SJSA1 (cell line): ENCODE measurements at regions not wholly inside any gene's neighbourhood (a gene's known extent, or its start where the extent isn't known, plus 50 kb on each side); places are given as distances from the start of the nearest gene placed in this dataset.
"Not testable (repeated sequence)": the region's sequence is repeated elsewhere in the genome, so short reads cannot be mapped to it uniquely, and the experiment has no call there.

Source experiments
- DNase-seq, 2 experiments: peaks; one replicate each; pipeline ENCODE4 v3.0.0-alpha.2; 2015 to 2020; ENCODE audit warnings: low spot score in 2 of 2, low read depth in 1 of 2
- H3K27ac ChIP-seq: fragments of 250-450 bp; sonication (Bioruptor Pico); 2 replicates; pipeline ENCODE4 v1.5.1; 2020; ENCODE audit warnings: mild to moderate bottlenecking, moderate library complexity
- H3K27me3 ChIP-seq: fragments of 250-450 bp; sonication (Bioruptor Pico); replicated peaks from 2 replicates; pipeline ENCODE4 v1.5.1; 2020; ENCODE audit warnings: mild to moderate bottlenecking, moderate library complexity
- H3K36me3 ChIP-seq: fragments of 250-450 bp; sonication (Bioruptor Pico); 2 replicates; pipeline ENCODE4 v1.5.1; 2020; ENCODE audit warnings: mild to moderate bottlenecking
- H3K4me1 ChIP-seq: fragments of 250-450 bp; sonication (Bioruptor Pico); replicated peaks from 2 replicates; pipeline ENCODE4 v1.6.1; 2021; ENCODE audit warnings: mild to moderate bottlenecking
- H3K4me3 ChIP-seq: fragments of 250-450 bp; sonication (Bioruptor Pico); 2 replicates; pipeline ENCODE4 v1.5.1; 2020; ENCODE audit warnings: mild to moderate bottlenecking
- H3K9me3 ChIP-seq: fragments of 250-450 bp; sonication (Bioruptor Pico); replicated peaks from 2 replicates; pipeline ENCODE4 v1.5.1; 2020; ENCODE audit warnings: mild to moderate bottlenecking

GRCh38 chr15:83335542-83335941, 51.1 kb upstream of the BNC1 start:
- not testable (repeated sequence) for H3K9me3 ChIP-seq, H3K4me1 ChIP-seq, H3K36me3 ChIP-seq, H3K27me3 ChIP-seq, H3K27ac ChIP-seq, DNase-seq, H3K4me3 ChIP-seq

- no peaks in the 10 kb centered on the region for H3K4me1 ChIP-seq
- H3K27me3 ChIP-seq = no peaks in the 10 kb centered on the region
- no peaks in the 10 kb centered on the region for H3K36me3 ChIP-seq
- no peak overlapping the region for H3K4me3 ChIP-seq
- DNase-seq = no peak
- no peaks in the 10 kb centered on the region for H3K9me3 ChIP-seq
- no peak overlapping the region for H3K27ac ChIP-seq
Observed at GRCh38 chr15:83339396-83339795, 54.9 kb upstream of the BNC1 start.

- Histone ChIP-seq H3K4me1 (no peaks in the 10 kb centered on the region), H3K27me3 (no peaks in the 10 kb centered on the region)
Observed at GRCh38 chr15:83340087-83340486, 55.6 kb upstream of the BNC1 start.

GRCh38 chr15:83346342-83346741, 61.9 kb upstream of the BNC1 start:
- no peak overlapping the region for H3K4me3 ChIP-seq
- no peaks in the 10 kb centered on the region for H3K36me3 ChIP-seq
- no peaks in the 10 kb centered on the region for H3K4me1 ChIP-seq
- no peaks in the 10 kb centered on the region for H3K27me3 ChIP-seq
- no peak overlapping the region for H3K27ac ChIP-seq
- no peaks in the 10 kb centered on the region for H3K9me3 ChIP-seq
- no peak for DNase-seq

More at GRCh38 chr15:83340087-83340486, 55.6 kb upstream of the BNC1 start:
- Histone ChIP-seq H3K9me3 (no peaks in the 10 kb centered on the region), H3K4me3 (no peak overlapping the region), H3K27ac (no peak overlapping the region), H3K36me3 (no peaks in the 10 kb centered on the region)
- DNase-seq = no peak

DNA sequence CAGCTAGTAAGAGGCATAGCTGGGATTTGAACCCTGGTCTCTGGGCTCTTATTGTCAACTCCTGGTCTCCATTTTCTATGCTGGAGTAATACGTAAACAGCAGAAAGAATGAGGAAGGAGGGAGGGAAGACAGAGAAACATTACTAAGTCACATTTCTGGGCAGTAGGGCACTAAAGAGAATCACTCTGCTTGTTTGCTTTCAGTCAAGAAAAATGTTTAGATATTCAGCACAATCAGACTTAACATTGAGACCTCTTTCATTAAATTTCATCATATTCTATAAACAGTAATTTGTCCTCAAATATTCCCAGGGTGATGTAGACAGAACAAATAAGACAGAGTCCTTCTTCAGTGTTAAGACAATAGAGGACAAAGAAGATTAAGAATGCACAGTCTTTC, 67.7 kb upstream of the BNC1 start:
- no peak for DNase-seq
- no peaks in the 10 kb centered on the region for H3K9me3 ChIP-seq
- H3K4me1 ChIP-seq = no peaks in the 10 kb centered on the region; the same call in 1 of the 2 replicates
- no peak overlapping the region for H3K4me3 ChIP-seq
- no peaks in the 10 kb centered on the region for H3K27me3 ChIP-seq
- H3K36me3 ChIP-seq = no peaks in the 10 kb centered on the region
- no peak overlapping the region for H3K27ac ChIP-seq

- Histone ChIP-seq H3K36me3 (no peaks in the 10 kb centered on the region), H3K9me3 (no peaks in the 10 kb centered on the region), H3K4me3 (no peak overlapping the region), H3K27ac (no peak overlapping the region), H3K27me3 (no peaks in the 10 kb centered on the region), H3K4me1 (no peaks in the 10 kb centered on the region; the same call in 1 of the 2 replicates)
- no peak for DNase-seq
Observed at GRCh38 chr15:83356501-83357399, 72.3 kb upstream of the BNC1 start.

GRCh38 chr15:83358972-83359564, 74.6 kb upstream of the BNC1 start:
- Histone ChIP-seq H3K4me1 (no peaks in the 10 kb centered on the region), H3K27ac (no peak overlapping the region), H3K27me3 (no peaks in the 10 kb centered on the region), H3K36me3 (no peaks in the 10 kb centered on the region), H3K4me3 (no peak overlapping the region), H3K9me3 (no peaks in the 10 kb centered on the region)
- DNase-seq = no peak

GRCh38 chr15:83362706-83363105, 78.2 kb upstream of the BNC1 start:
- no peaks in the 10 kb centered on the region for H3K36me3 ChIP-seq
- peaks cover 17% of the 10 kb centered on the region for H3K27me3 ChIP-seq
- H3K4me3 ChIP-seq = no peak overlapping the region
- no peak for DNase-seq
- no peak overlapping the region for H3K27ac ChIP-seq
- H3K4me1 ChIP-seq = no peaks in the 10 kb centered on the region
- H3K9me3 ChIP-seq = no peaks in the 10 kb centered on the region; the same call in 1 of the 2 replicates

GRCh38 chr15:83364501-83364900, 80.0 kb upstream of the BNC1 start:
- DNase-seq = no peak
- H3K36me3 ChIP-seq = no peaks in the 10 kb centered on the region
- peaks cover 17% of the 10 kb centered on the region for H3K27me3 ChIP-seq
- no peak overlapping the region for H3K27ac ChIP-seq
- H3K4me3 ChIP-seq = no peak overlapping the region
- H3K9me3 ChIP-seq = no peaks in the 10 kb centered on the region; the same call in 1 of the 2 replicates
- no peaks in the 10 kb centered on the region for H3K4me1 ChIP-seq

DNA sequence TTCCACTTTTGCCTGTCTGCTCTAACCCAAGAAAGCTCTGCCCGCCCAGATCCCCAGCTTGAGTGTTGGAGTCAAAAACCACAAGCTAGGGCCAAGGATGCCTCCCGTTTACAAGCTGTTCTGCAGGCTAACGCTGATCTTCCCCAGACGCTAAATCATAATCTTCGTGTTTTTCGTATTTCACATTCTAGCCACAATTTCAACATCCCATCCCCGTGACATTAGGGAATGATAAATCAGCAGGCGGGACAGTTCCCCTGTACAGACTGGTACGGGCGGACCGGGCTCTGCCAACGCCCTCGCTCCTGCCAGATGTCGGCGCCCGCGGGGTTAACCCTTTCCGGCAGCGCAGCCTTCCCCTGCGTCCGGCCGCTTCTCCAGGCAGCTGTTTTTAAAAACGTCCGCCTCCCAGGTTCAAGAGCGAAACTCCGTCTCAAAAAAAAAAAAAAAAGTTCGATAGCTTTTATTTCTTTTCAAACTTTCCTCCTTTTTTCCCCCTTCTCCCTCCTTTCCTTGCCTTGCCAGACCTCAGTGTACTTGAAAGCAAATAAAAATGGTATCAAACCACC, 81.0 kb upstream of the BNC1 start:
- Histone ChIP-seq H3K4me3 (peak overlapping the region; percentile 12), H3K27ac (no peak overlapping the region), H3K27me3 (peaks cover 17% of the 10 kb centered on the region), H3K9me3 (no peaks in the 10 kb centered on the region; the same call in 1 of the 2 replicates), H3K36me3 (no peaks in the 10 kb centered on the region), H3K4me1 (no peaks in the 10 kb centered on the region)
- no peak for DNase-seq

- Histone ChIP-seq H3K36me3 (no peaks in the 10 kb centered on the region), H3K27ac (no peak overlapping the region), H3K4me3 (no peak overlapping the region), H3K9me3 (no peaks in the 10 kb centered on the region), H3K4me1 (peaks cover 10% of the 10 kb centered on the region), H3K27me3 (no peaks in the 10 kb centered on the region)
- DNase-seq = peak; percentile 43 to 62
Observed at GRCh38 chr15:83372434-83372891, 74.7 kb upstream of the SH3GL3 start.

GRCh38 chr15:83378921-83379578, 68.1 kb upstream of the SH3GL3 start:
- peaks cover 20% of the 10 kb centered on the region for H3K4me1 ChIP-seq
- no peaks in the 10 kb centered on the region for H3K36me3 ChIP-seq
- peak overlapping the region; percentile 68; the same call in 1 of the 2 replicates for H3K27ac ChIP-seq
- no peaks in the 10 kb centered on the region for H3K9me3 ChIP-seq
- H3K4me3 ChIP-seq = no peak overlapping the region
- no peaks in the 10 kb centered on the region for H3K27me3 ChIP-seq
- DNase-seq = no peak

- DNase-seq = peak; percentile 6 to 52
- Histone ChIP-seq H3K4me1 (peaks cover 20% of the 10 kb centered on the region), H3K4me3 (no peak overlapping the region), H3K36me3 (no peaks in the 10 kb centered on the region), H3K27ac (peak overlapping the region; percentile 68), H3K27me3 (no peaks in the 10 kb centered on the region), H3K9me3 (no peaks in the 10 kb centered on the region)
Observed at GRCh38 chr15:83379579-83379959, 67.6 kb upstream of the SH3GL3 start.
